HG02798 (cell line): ENCODE measurements at regions not wholly inside any gene's neighbourhood (a gene's known extent, or its start where the extent isn't known, plus 50 kb on each side); places are given as distances from the start of the nearest gene placed in this dataset.

Experiments used
- ATAC-seq: cut with Tn5 transposase; IDR thresholded peaks from one replicate; pipeline ENCODE4 v1.9.1; 2021; ENCODE audit warnings: mild to moderate bottlenecking; ENCODE audit not compliant: unreplicated experiment, poor library complexity

DNA sequence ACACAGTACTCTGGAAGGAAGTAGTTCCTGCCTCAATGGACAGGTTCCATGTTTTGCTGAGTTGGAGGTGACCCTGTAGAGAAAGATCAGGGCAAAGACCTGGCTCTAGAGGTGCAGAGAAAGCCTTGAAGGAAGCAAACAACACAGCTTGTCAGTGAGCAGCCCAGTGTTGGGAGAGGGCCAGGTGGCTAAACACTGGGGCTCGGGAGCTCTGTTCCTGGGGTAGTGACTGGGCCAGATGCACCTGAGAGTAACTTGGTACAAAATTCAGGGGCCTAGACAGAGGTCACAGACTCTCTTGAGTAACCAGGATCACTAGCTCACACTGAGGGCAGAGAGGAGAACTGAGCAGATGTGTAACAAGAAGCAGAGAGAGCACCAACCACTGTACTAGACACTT lies 138.4 kb upstream of the NALF2 start:
- ATAC-seq = peak; percentile 10

- ATAC-seq = no peak
Observed at GRCh38 chrX:69365349-69365748, 138.8 kb upstream of the NALF2 start.

GRCh38 chrX:69362856-69363255 lies 141.3 kb upstream of the NALF2 start:
- peak; percentile 76 for ATAC-seq

GRCh38 chrX:69362354-69362753 lies 141.8 kb upstream of the NALF2 start:
- no peak for ATAC-seq

GRCh38 chrX:69361311-69361845 lies 142.7 kb upstream of the NALF2 start:
- ATAC-seq = no peak

GRCh38 chrX:69357317-69357716 lies 146.8 kb upstream of the NALF2 start:
- ATAC-seq = no peak

GRCh38 chrX:69324851-69325250 lies 159.6 kb upstream of the PJA1 start:
- ATAC-seq = no peak

GRCh38 chrX:69323786-69324720 lies 158.8 kb upstream of the PJA1 start:
- ATAC-seq = no peak

GRCh38 chrX:69321789-69322188 lies 156.5 kb upstream of the PJA1 start:
- ATAC-seq = no peak

DNA sequence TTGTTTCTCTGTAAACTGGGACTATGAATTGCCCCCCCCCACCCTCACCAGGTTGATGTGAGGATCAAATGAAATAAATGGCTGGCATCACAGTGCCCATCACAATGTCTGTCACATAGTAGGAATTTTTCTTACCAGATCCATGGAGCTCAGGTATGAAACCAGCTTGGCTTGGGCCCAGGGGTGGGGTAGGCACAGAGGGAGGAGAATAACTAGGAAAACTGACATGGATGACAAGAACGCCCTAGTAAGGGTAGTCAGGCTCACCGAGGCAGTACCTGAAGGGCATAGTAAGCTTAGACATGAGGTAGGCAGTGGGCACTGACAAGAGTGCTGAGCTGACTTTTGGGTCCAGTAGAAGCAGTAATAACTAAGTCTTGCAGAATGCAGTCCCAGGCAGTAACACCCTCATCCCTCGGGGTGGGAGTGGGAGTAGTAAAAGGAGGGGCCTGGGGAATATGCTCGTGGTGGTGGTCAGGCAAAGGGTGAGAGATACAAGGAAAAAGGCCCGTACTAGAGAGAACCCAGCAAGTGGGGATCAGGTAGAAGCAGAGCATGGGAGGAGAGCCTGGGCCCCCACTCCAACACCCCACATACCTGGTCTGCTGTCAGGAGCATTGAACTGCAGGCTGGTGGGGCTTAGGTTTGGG lies 155.9 kb upstream of the PJA1 start:
- ATAC-seq = no peak

DNA sequence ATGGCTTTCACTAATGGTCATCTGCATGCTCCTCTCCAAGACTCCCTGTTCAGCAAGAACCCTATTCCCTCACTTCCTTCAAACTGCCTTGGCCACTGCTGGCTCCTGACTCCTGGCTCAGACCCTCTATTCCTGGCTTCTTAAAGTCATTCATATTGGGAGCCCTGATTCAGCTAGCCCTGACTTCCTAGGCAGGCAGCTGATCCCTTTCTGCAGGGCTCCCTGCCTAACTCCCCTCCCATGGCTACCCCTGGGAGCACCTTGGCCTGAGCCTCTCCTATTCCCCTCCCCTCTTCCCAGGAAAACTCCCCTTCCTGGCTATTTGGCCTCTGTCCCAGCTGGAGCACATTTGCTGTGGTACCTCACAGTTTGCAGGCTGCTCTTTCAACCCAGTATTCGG lies 154.9 kb upstream of the PJA1 start:
- no peak for ATAC-seq

GRCh38 chrX:69319376-69319775 lies 154.1 kb upstream of the PJA1 start:
- ATAC-seq = no peak

DNA sequence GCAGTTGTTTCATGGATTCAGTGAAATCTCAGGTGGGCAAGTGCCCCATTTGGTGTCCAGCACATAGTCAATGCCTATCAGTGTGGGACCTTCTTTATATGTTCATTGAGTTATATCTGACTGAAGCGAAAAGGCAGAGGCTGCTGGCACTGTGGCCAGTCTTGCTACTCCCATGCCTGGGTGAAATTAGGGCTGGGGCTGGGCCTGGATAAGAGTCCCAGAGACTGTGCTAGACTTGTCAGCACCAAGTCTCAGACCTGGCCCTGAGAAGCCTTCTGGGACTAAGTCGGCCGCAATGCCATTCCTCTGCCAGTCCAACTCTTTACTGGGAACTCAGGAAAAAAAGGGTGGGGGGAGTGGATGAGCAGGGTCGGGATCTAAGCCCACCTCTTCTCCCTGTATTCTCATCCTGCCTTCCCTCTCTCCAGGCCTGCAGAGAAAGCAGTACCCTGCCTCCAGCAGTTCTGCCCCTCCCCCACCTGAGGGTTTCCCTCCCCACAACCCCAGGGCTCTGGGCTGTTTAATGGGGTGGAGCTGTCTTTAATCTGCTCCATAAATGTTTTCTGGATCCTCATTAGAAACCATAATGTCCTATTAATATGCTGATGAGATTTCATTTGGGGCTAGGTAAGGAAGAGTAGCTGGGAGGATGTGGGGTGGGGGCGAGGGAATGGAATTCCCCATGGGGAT lies 153.5 kb upstream of the PJA1 start:
- ATAC-seq = no peak

DNA sequence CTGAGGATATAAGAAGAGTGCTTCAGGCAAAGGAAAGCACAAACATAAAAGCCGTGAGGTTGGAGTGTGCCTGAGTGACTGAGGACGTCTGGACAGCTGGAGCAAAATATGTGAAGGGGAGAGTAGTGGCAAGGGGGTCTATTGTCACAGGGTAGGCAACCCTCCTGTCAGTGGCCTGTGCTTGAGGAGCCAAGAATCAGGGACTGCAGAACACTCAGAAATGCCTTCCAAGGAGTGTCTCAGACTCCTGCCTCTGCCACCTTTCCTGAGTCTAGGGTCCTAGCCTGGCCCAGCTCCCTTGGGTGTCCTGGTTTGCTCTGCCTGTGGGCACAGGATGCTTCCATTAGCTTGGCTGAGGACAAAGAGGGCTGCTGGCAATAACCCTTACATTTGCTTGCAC lies 152.5 kb upstream of the PJA1 start:
- no peak for ATAC-seq

DNA sequence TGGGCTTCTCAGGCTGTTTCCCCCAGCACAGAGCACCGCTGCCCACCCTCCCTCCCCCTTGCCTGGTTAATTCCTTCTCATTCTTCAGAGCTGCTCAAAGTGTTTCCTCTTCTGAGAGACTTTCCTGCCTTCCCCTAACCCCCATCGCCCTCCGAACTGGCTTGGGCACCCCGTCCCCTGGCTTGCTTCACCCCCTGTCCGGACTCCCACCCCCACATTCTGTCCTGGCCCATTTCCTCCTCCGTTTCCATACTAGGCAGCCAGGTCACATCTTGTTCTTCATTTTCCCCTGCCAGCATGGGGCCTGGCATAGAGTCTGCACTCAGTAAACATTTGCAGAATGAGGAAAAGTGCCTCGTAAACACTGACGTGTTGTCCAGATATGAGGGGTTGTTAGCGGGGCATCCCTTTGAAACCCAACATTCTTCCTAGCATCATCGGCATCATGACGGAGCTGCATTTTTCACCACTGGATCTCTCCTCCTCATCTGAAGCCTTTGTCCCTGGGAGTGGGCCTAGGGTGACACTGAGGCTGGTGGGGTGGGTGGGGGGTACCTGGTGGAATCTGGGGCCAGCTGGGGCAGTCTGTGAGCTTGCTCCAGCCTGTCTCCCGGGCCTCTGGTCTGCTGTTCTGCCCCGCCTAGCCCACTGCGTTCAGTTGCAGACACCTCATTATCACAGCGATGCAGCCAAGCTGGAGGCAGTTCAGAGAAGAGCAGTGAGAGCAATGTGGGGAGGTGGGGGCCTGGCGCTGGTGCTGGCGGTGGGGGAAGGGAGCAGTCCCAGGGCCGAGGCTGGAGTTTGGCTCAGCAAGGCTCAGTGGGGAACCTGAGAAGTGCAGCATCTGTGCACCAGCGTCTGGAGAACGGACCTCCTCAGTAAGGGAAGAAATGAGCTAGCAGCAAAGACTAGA lies 149.4 kb upstream of the PJA1 start:
- no peak for ATAC-seq

DNA sequence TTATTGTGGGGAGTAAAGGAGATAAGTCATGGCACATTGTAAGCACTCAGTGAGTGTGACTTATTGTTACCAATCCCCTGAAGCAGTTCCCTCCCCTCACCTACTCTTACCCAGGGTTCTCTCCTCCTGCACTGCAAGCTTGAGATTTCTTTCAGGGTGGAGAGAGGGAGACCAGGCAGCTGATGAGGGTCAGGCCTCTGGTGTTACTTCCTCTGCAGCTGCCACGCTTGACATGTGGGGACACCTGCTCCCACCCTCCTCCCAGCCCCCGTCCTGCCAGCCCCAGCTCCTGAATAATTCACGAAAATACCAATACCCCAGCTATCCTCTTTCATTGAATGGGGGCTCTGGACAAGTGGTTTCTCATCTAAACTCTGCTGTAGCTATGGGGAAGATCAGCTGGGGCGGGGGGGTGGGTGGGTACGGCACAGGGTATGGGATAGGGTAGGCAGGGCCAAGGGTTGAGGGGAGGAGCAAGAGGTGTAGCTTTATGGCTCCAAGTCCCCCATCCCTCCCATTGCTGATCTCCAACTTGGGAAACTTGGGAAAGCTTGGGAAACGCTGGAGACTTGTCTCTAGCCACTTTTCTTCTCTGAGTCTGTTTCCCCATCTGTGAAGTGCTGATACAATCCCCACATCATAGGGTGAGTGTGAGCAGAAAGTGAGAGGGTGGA lies 148.5 kb upstream of the PJA1 start:
- ATAC-seq = no peak

- ATAC-seq = no peak
Observed at GRCh38 chrX:69311936-69312670, 146.8 kb upstream of the PJA1 start.

- no peak for ATAC-seq
Observed at GRCh38 chrX:69309074-69309792, 144.0 kb upstream of the PJA1 start.
